DOHH2 (cell line): ENCODE measurements at regions not wholly inside any gene's neighbourhood (a gene's known extent, or its start where the extent isn't known, plus 50 kb on each side); places are given as distances from the start of the nearest gene placed in this dataset.

Source experiments
- EZH2phosphoT487 ChIP-seq: fragments of 200-600 bp; sonication (generic); IDR thresholded peaks from 2 replicates; pipeline ENCODE4 v1.6.1; 2017; ENCODE audit warnings: borderline replicate concordance, mild to moderate bottlenecking, antibody characterized with exemption, low read length, moderate library complexity, mixed read lengths
- TF ChIP-seq, protein P1 (sequence below): fragments of 200-600 bp; sonication (generic); IDR thresholded peaks from one replicate; pipeline ENCODE4 v1.5.1; 2014; ENCODE audit warnings: antibody characterized with exemption, mild to moderate bottlenecking, low read depth, low read length; ENCODE audit not compliant: poor library complexity, severe bottlenecking

DNA sequence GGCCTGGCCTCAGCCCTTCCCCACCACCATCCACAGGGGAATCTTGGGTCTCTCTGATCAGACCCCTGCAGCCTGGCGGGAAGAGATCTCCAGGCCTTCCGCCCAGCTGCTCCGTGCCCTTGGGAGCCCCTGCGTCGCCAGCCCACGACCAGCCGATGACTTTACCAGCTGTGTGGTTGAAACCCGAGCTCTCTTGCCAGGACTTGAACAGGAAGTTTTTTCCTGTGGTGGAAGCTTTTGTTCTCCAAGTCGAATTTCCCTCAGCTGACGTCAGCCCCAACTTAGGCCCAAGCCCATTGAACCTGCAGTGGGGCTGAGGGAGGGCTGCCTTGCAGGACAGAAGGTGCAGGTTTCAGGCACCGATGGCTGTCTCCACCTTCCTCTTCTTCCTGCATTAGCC lies 51.7 kb upstream of the SMAD3 start:
- TF ChIP-seq, protein P1, sequence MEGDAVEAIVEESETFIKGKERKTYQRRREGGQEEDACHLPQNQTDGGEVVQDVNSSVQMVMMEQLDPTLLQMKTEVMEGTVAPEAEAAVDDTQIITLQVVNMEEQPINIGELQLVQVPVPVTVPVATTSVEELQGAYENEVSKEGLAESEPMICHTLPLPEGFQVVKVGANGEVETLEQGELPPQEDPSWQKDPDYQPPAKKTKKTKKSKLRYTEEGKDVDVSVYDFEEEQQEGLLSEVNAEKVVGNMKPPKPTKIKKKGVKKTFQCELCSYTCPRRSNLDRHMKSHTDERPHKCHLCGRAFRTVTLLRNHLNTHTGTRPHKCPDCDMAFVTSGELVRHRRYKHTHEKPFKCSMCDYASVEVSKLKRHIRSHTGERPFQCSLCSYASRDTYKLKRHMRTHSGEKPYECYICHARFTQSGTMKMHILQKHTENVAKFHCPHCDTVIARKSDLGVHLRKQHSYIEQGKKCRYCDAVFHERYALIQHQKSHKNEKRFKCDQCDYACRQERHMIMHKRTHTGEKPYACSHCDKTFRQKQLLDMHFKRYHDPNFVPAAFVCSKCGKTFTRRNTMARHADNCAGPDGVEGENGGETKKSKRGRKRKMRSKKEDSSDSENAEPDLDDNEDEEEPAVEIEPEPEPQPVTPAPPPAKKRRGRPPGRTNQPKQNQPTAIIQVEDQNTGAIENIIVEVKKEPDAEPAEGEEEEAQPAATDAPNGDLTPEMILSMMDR, result no peak
- no peak for TF ChIP-seq EZH2phosphoT487
